IgD-negative memory B cell (primary cell): ENCODE measurements at regions not wholly inside any gene's neighbourhood (a gene's known extent, or its start where the extent isn't known, plus 50 kb on each side); places are given as distances from the start of the nearest gene placed in this dataset.

Experiments
- H3K27ac Mint-ChIP-seq, 3 donors: one replicate each; pipeline ENCODE4 v1.8.0; 2020 to 2022; ENCODE audit warnings: mild to moderate bottlenecking in 3 of 3, mixed read lengths in 3 of 3, moderate library complexity in 1 of 3
- H3K27me3 Mint-ChIP-seq: one replicate; pipeline ENCODE4 v1.8.0; 2021; ENCODE audit warnings: mixed read lengths
- H3K36me3 Mint-ChIP-seq: one replicate; pipeline ENCODE4 v1.8.0; 2020; ENCODE audit warnings: mild to moderate bottlenecking, mixed read lengths
- H3K4me1 Mint-ChIP-seq, 3 donors: one replicate each; pipeline ENCODE4 v1.8.0; 2020 to 2022; ENCODE audit warnings: mixed read lengths in 3 of 3, mild to moderate bottlenecking in 1 of 3
- H3K4me3 Mint-ChIP-seq, 4 donors: one replicate each; pipeline ENCODE4 v1.8.0; 2020 to 2022; ENCODE audit warnings: mild to moderate bottlenecking in 4 of 4, mixed read lengths in 4 of 4, moderate library complexity in 3 of 4
- H3K9me3 Mint-ChIP-seq, 3 donors: one replicate each; pipeline ENCODE4 v1.8.0; 2020 to 2021; ENCODE audit warnings: mixed read lengths in 3 of 3, mild to moderate bottlenecking in 1 of 3

GRCh38 chr1:208369045-208369444, 124.9 kb upstream of the PLXNA2 start:
- Mint-ChIP-seq H3K4me1 (peaks cover 4 to 11% (median 7%) of the 10 kb centered on the region in 3 donors), H3K27me3 (peaks cover 8% of the 10 kb centered on the region), H3K36me3 (no peaks in the 10 kb centered on the region), H3K4me3 (peak overlapping the region in 1 of 4 donors; percentile 51), H3K9me3 (no peaks in the 10 kb centered on the region), H3K27ac (no peak overlapping the region)

GRCh38 chr1:208369658-208370057, 125.5 kb upstream of the PLXNA2 start:
- H3K27me3 Mint-ChIP-seq: peaks cover 8% of the 10 kb centered on the region
- H3K4me3 Mint-ChIP-seq: no peak overlapping the region
- H3K36me3 Mint-ChIP-seq: no peaks in the 10 kb centered on the region
- peaks cover 4 to 11% (median 7%) of the 10 kb centered on the region in 3 donors for H3K4me1 Mint-ChIP-seq
- H3K9me3 Mint-ChIP-seq: no peaks in the 10 kb centered on the region
- no peak overlapping the region for H3K27ac Mint-ChIP-seq

GRCh38 chr1:208374391-208374941, 130.3 kb upstream of the PLXNA2 start:
- peaks cover 3% of the 10 kb centered on the region for H3K27me3 Mint-ChIP-seq
- H3K4me3 Mint-ChIP-seq: no peak overlapping the region
- H3K27ac Mint-ChIP-seq: no peak overlapping the region
- H3K4me1 Mint-ChIP-seq: no peaks in the 10 kb centered on the region
- no peaks in the 10 kb centered on the region for H3K9me3 Mint-ChIP-seq
- no peaks in the 10 kb centered on the region for H3K36me3 Mint-ChIP-seq

- Mint-ChIP-seq H3K4me1 (no peaks in the 10 kb centered on the region), H3K27ac (no peak overlapping the region), H3K9me3 (peaks cover 0 to 5% (median 0%) of the 10 kb centered on the region in 3 donors), H3K36me3 (no peaks in the 10 kb centered on the region), H3K27me3 (peaks cover 2% of the 10 kb centered on the region), H3K4me3 (no peak overlapping the region)
Measured at GRCh38 chr1:208381481-208381880, 137.3 kb upstream of the PLXNA2 start.

- Mint-ChIP-seq H3K27ac (no peak overlapping the region), H3K36me3 (no peaks in the 10 kb centered on the region), H3K27me3 (peaks cover 3% of the 10 kb centered on the region), H3K9me3 (peaks cover 0 to 5% (median 0%) of the 10 kb centered on the region in 3 donors), H3K4me3 (no peak overlapping the region), H3K4me1 (no peaks in the 10 kb centered on the region)
Measured at GRCh38 chr1:208387908-208388811, 144.0 kb upstream of the PLXNA2 start.

- Mint-ChIP-seq H3K4me1 (peaks cover 0 to 1% (median 0%) of the 10 kb centered on the region in 3 donors), H3K36me3 (no peaks in the 10 kb centered on the region), H3K27ac (no peak overlapping the region), H3K9me3 (peaks cover 2 to 3% (median 3%) of the 10 kb centered on the region in 3 donors), H3K4me3 (no peak overlapping the region), H3K27me3 (peaks cover 3% of the 10 kb centered on the region)
Measured at GRCh38 chr1:208393416-208393815, 149.2 kb upstream of the PLXNA2 start.

- no peak overlapping the region for H3K27ac Mint-ChIP-seq
- peaks cover 3% of the 10 kb centered on the region for H3K27me3 Mint-ChIP-seq
- H3K4me1 Mint-ChIP-seq: peaks cover 0 to 1% (median 0%) of the 10 kb centered on the region in 3 donors
- no peaks in the 10 kb centered on the region for H3K36me3 Mint-ChIP-seq
- H3K9me3 Mint-ChIP-seq: peaks cover 3 to 4% (median 3%) of the 10 kb centered on the region in 3 donors
- no peak overlapping the region for H3K4me3 Mint-ChIP-seq
Measured at GRCh38 chr1:208393826-208394225, 149.6 kb upstream of the PLXNA2 start.

GRCh38 chr1:208397286-208397685, 153.1 kb upstream of the PLXNA2 start:
- Mint-ChIP-seq H3K9me3 (peaks cover 3 to 4% (median 3%) of the 10 kb centered on the region in 3 donors), H3K27ac (no peak overlapping the region), H3K4me1 (peaks cover 0 to 1% (median 0%) of the 10 kb centered on the region in 3 donors), H3K36me3 (no peaks in the 10 kb centered on the region), H3K27me3 (peaks cover 5% of the 10 kb centered on the region), H3K4me3 (no peak overlapping the region)

GRCh38 chr1:208405014-208405413, 160.8 kb upstream of the PLXNA2 start:
- H3K27me3 Mint-ChIP-seq: peaks cover 2% of the 10 kb centered on the region
- no peaks in the 10 kb centered on the region for H3K4me1 Mint-ChIP-seq
- no peak overlapping the region for H3K27ac Mint-ChIP-seq
- peaks cover 0 to 1% (median 0%) of the 10 kb centered on the region in 3 donors for H3K9me3 Mint-ChIP-seq
- H3K4me3 Mint-ChIP-seq: no peak overlapping the region
- H3K36me3 Mint-ChIP-seq: no peaks in the 10 kb centered on the region

GRCh38 chr1:208409176-208409575, 165.0 kb upstream of the PLXNA2 start:
- peaks cover 0 to under 1% (median 0%) of the 10 kb centered on the region in 3 donors for H3K9me3 Mint-ChIP-seq
- no peaks in the 10 kb centered on the region for H3K27me3 Mint-ChIP-seq
- no peaks in the 10 kb centered on the region for H3K36me3 Mint-ChIP-seq
- H3K4me1 Mint-ChIP-seq: no peaks in the 10 kb centered on the region
- H3K27ac Mint-ChIP-seq: no peak overlapping the region
- no peak overlapping the region for H3K4me3 Mint-ChIP-seq

GRCh38 chr1:208410409-208410808, 166.2 kb upstream of the PLXNA2 start:
- Mint-ChIP-seq H3K27ac (no peak overlapping the region), H3K27me3 (no peaks in the 10 kb centered on the region), H3K9me3 (no peaks in the 10 kb centered on the region), H3K4me3 (no peak overlapping the region), H3K4me1 (no peaks in the 10 kb centered on the region), H3K36me3 (no peaks in the 10 kb centered on the region)

- no peaks in the 10 kb centered on the region for H3K27me3 Mint-ChIP-seq
- no peak overlapping the region for H3K4me3 Mint-ChIP-seq
- H3K27ac Mint-ChIP-seq: no peak overlapping the region
- no peaks in the 10 kb centered on the region for H3K4me1 Mint-ChIP-seq
- no peaks in the 10 kb centered on the region for H3K36me3 Mint-ChIP-seq
- H3K9me3 Mint-ChIP-seq: no peaks in the 10 kb centered on the region
Measured at GRCh38 chr1:208413006-208413405, 168.8 kb upstream of the PLXNA2 start.

- H3K27ac Mint-ChIP-seq: no peak overlapping the region
- peaks cover 1% of the 10 kb centered on the region for H3K27me3 Mint-ChIP-seq
- peaks cover 0 to 2% (median 0%) of the 10 kb centered on the region in 3 donors for H3K4me1 Mint-ChIP-seq
- H3K36me3 Mint-ChIP-seq: no peaks in the 10 kb centered on the region
- H3K9me3 Mint-ChIP-seq: no peaks in the 10 kb centered on the region
- H3K4me3 Mint-ChIP-seq: no peak overlapping the region
Measured at GRCh38 chr1:208418667-208419066, 174.5 kb upstream of the PLXNA2 start.

GRCh38 chr1:208419746-208420420, 175.7 kb upstream of the PLXNA2 start:
- no peaks in the 10 kb centered on the region for H3K9me3 Mint-ChIP-seq
- H3K27me3 Mint-ChIP-seq: peaks cover 1% of the 10 kb centered on the region
- H3K4me1 Mint-ChIP-seq: peaks cover 0 to 2% (median 0%) of the 10 kb centered on the region in 3 donors
- H3K27ac Mint-ChIP-seq: no peak overlapping the region
- no peak overlapping the region for H3K4me3 Mint-ChIP-seq
- H3K36me3 Mint-ChIP-seq: no peaks in the 10 kb centered on the region

GRCh38 chr1:208420696-208421095, 176.5 kb upstream of the PLXNA2 start:
- H3K4me1 Mint-ChIP-seq: peaks cover 0 to 2% (median 0%) of the 10 kb centered on the region in 3 donors
- peaks cover 1% of the 10 kb centered on the region for H3K27me3 Mint-ChIP-seq
- H3K36me3 Mint-ChIP-seq: no peaks in the 10 kb centered on the region
- H3K4me3 Mint-ChIP-seq: no peak overlapping the region
- H3K9me3 Mint-ChIP-seq: no peaks in the 10 kb centered on the region
- no peak overlapping the region for H3K27ac Mint-ChIP-seq
